ENCODE measurements at regions not wholly inside any gene's neighbourhood (a gene's known extent, or its start where the extent isn't known, plus 50 kb on each side); places are given as distances from the start of the nearest gene placed in this dataset.

DNA sequence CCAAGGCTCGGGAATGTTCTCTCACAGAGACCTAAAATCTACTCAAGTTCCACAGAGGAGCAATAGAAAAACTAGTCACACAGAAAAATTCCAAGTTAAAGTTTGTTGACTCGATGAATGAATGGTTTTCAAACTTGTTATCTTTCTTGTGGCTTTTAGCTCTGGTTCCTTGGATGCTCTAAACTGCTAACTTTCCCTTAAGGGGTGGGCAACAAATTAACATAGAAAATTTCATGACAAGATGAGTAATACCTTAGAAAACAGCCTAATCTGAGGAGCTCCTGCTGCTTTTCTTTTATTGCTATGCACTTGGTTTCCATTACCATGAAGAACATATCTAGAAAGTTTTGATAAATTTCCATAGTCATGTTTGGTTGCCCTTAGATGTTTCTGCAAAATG, 100.2 kb upstream of the CCDC112 start:
- no peak for TF ChIP-seq CTCF (IDR thresholded peaks at IDR 0.05; ENCODE audit: poor library complexity)
- TF ChIP-seq EZH2 (IDR thresholded peaks at IDR 0.05; ENCODE audit: borderline replicate concordance): no peak
- TF ChIP-seq EZH2phosphoT487 (IDR thresholded peaks at IDR 0.05; ENCODE audit: low read depth, severe bottlenecking, unreplicated experiment): no peak

All from hepatocyte (in vitro differentiated cells).